NCI-H510A (cell line): ENCODE measurements at regions not wholly inside any gene's neighbourhood (a gene's known extent, or its start where the extent isn't known, plus 50 kb on each side); places are given as distances from the start of the nearest gene placed in this dataset.
A peak's percentile ranks its signal among the peaks of the same experiment; 100 is the strongest.

ENCODE experiments used
- DNase-seq: peaks from one replicate; lab custom pipeline; 2025; lab: John Stamatoyannopoulos, UW

DNA sequence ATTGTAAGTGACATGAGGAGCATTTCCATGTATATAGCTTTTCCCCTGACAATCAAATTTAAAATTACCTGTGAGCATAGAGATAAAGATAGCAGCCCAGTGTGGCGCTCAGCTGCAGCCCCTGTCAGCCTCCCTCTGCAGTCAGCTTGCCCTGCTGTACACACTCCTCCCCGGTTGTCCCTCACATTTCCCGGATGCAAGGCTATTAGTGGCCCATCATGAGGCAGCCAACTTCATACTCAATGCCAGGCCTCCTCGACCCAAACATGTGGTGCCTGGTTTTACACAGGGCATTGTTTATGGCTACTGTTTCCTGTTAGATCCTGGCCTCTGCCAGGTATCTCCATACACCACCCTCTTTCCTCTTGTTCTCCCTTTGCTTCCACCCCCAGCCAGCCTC is 116.1 kb upstream of the SH3BP4 start:
- DNase-seq = no peak

DNA sequence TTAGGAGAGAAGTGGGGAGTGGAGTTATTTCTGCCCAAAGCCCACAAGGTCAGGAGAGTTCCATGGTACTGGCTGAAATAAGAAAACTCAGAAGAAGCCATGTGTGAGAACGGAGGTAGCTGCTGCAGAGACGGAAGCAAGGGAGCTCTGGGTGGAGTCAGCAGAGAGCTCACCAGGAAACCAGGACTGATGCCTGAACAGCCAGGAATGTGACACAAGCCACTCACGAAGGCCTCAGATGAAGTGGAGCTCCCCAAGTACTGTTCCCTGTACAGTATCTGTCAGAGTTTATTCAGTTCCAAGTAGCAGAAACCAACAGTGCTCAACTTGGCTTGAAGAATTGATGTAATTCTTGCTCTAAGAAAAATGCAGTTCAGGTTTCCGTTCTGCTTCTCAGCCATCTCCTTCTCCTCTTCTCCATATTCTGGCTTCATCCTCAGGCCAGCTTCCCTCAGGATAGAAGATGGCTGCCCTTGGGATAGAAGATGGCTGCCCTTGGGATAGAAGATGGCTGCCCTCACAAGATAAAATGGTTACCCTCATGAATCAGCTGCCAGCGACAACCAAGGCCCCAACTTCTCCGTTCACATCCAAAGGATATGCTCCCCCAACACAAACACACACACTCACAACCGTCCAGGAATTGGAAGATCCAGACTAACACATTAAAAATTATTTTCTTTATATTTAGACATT is 117.4 kb upstream of the SH3BP4 start:
- DNase-seq = no peak

DNA sequence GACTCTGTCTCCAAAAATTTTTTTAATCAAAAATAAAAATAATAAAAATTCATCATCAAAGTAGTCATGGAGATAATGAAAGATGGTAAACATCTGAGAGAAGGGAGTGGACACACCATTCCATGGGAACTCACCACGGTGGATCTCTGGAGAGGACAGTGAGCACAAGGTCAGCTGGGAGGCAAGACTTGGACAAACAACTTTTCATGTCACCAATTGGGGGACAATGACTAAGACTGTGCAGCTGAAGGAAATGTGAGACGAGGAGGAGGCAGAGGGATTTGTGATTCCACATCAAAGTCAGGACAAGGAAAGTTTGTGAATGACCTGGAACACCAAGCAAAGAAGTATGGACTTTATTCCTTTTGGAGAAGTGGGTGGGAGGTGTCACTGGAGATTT is 121.0 kb upstream of the SH3BP4 start:
- DNase-seq = no peak

DNA sequence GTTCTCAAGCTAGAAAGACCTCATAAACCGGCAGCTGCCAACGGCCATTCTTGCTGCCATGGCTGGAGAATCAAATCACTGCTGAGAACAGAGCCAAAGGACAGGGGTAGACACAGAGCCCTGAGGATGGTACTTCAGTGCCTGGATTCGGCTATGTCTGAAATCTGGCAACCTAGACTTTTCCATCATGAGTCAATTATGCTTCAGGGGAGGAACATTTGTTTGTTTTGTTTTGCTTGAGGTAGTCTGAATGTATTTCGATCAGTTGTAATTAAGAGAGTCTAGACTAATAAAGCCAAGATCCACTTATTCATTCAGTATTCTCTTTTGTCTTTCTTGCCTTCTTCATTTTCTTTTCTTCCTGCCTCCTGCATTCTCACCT is 122.8 kb upstream of the SH3BP4 start:
- DNase-seq = no peak

DNA sequence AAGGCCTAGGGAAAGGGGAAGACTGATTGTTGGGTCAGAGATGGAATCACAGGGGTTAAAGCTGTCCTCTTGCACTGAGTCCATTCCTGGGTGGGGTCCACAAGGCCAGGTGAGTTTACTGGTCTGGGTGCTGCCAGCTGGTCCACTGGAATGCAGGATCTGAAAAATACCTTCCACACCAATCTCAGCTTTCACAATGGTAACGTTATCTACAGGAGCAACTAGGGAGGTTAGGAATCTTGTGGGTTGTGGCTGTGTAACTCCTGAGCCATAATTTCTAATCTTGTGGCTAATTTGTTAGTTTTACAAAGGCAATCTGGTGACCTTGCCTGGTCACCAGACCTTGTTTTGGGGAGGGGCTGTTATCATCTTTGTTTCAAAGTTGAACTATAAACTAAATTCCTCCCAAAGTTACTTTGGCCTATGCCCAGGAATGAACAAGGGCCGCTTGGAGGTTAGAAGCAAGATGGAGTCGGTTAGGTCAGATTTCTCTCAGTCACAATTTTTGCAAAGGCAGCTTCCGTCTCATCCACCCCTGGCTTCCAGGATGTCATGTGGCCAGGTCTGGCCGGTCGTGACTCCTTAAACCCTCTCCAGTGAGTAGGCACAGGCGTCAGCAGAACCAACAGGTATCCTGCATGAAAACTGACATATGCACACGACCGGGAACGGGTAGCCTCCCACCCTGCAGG is 123.3 kb upstream of the SH3BP4 start:
- no peak for DNase-seq

DNA sequence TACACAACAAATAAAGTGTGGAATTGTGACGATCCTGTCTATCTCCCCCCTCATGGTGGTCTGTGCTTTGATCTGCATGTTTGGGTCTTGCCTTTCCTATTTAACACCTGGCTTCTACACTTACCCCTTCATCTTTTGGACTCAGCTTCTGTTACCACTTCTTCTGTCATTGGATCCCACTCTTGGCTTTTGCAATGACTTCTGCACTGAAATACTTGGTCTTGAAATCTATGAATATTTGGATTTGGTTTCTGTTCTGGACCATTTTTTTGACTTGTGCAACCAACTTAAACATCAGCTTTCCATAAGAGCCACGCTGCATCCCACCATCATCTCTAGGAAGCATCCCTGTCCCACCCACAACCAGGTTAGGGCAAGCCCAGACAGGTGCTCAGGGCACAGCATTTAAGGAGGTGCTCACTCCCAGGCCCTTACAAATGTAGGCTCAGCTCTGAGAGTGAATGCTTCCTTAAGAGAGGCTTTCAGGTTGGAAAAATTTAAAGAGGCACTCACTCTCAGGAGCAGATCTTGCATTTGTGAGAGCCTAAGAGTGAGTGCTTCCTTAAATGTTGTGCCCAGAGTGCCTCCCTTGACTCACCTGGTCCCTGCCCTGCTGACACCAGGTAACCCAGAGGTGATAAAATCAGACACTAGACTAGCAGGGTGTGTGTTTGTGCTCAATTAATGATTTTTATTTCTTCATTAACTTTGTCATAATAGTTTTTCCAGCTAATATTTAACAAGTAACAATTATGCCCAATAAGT is 124.5 kb upstream of the SH3BP4 start:
- DNase-seq = peak; percentile 11

DNA sequence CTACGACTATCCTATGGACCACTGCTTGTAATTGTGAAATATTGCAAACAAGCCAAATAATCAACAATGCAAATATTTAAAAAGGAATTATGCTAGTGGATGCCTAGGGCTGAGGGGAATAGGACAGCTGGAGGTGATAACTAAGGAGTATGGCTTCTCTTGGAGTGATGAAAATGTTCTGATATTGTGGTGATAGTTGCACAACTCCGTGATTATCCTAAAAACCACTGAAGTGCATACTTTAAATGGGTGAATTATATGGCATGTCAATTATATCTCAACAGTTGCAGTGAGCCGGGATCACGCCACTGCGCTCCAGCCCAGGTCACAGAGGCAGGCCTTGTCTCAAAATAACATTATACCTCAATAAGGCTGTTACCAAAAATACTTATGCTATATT is 125.1 kb upstream of the SH3BP4 start:
- DNase-seq = no peak

DNA sequence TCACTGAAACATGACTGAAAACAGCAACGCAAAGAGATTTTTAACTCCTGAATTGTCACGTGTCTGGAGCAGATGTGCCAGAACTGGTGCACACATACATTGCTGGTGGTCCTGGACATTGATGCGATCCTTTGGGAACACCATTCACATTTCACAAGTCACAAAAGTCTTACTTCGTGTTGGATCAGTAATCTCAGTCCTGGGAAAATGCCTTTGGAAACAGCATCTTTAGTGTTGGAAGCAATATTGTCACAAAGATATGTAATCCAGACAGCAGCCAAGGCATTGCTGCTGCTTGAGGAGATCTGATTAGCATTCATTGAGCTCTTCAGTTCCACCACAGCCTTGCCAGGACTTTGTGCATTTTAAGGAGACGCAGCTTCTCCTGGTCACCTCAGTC is 126.2 kb upstream of the SH3BP4 start:
- no peak for DNase-seq

DNA sequence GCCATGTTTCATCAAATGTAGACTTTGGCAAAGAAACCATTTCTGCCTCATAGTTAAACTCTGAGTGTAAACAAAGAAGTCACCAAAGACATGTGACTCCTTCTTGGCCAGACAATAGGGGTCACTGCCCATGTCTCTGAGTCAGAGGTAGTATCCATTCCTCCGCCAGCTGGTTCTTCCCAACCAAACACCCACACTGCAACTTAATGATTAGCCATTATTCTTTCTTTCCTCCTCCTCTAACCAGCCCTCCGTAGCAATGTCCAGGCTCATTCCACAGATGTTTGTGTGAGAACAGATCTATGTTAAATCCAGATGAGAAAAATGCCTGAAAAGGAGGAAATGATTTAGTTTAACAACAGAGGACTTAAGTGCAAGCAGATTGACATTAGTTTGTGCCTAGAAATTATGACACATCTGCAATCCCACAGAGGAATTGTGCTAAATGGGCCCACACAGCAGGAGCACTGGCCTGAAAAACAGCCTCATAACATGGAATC is 127.9 kb upstream of the SH3BP4 start:
- no peak for DNase-seq

DNA sequence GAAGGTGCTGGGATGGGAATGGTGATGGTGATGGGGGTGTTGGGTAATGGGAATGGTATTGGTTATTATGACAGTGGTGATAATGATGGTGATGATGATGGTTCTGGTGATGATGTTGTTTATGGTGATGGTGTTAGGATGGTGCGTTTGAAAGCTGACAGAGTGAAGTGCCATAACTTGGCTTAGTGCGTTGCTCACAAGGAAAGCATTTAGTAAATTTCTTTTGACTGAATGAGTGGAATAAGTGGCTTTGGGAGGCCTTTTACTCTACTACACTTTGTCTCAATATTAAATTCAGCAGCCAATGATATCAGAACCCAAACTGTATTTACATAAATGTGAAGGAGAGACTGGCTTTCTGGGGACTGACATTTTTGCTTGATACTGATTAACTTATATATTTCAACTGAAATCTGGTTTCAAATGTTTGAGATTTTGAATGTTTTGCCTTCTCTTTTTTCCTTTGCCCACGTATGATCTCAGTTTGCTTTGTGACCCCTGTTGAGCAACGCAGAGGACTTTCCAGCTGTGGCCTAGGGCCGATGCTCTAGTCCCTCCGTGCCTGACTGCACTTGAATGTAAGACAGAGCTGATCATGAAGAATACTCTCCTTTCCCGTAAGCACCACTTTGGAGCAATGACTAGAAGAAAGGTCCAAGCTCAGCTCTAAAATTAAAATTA is 128.5 kb upstream of the SH3BP4 start:
- DNase-seq = no peak

DNA sequence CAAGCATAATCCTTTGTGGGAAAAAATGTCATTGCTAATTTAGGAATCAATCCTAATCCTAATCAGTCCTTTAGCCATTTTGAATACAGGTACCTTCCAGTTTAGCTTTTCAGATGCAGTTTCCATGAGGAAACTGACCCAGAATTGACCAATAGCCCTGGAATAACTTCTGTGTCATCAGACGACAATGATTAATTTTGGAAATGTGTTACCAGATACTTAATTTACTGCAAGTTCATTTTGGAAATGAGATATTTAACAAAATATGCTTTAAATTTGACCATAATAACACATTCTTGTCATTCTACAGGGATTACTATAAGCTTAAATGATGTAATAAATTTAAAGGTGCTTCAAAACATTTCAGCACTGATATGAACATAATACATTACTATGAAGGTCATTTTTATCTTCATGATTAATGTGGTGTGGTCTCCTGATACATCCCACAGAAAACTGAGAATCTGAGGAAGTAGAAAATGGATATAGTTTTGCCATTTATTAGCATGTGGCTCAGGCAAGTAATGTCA is 129.8 kb upstream of the SH3BP4 start:
- no peak for DNase-seq

DNA sequence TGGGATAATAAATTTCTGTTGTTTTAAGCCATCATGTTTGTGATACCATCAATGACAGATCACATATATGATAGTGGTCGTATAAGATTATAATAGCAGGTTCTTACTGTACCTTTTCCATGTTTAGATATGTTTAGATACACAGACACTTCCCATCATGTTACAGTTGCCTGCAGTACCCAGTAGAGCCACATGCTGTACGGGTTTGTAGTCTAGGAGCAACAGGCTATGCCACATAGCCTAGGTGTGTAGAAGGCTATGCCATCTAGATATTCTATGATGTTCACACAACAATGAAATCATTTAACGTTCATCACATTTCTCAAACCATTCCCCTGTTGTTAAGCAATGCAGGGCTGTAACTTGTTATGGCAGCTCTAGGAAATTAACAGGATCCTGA is 132.9 kb upstream of the SH3BP4 start:
- no peak for DNase-seq

DNA sequence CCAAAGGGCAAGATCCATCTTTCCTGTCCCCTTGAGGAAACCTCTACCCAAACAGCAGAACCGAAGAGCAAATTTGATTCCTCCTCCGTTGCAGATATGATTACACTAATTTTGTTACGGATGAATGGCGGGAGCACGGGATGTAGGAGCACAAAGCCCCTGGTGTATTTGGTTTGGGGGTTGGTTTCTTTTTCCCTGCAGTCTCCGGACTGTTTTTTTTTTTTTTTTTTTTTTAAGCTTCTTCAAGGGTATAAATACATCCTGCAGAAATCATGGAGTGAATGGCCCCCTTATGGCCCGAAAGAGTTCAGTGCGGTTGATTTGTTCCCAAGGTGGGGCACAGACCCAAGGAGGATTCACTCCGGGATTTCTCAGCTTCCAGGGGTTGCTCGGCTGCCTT is 135.3 kb upstream of the SH3BP4 start:
- no peak for DNase-seq

DNA sequence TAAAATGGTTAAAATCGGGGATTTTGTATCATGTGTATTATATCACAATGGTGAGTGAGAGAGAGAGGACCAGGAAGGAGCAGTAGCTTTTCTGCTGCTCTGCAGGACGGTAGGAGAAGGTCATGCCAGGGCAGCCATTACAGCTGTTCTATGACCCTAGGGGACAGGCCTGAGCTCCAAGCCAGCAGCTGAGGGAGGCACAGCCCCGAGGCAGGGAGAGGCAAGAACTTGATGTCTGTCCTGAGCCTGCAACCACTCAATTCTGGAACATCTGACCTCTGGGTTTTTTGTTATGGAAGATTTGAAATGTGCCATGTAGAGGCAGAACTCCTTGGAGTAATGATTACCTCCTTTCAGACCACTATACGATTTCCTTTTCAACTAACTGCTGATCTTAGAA is 135.8 kb upstream of the SH3BP4 start:
- no peak for DNase-seq

DNA sequence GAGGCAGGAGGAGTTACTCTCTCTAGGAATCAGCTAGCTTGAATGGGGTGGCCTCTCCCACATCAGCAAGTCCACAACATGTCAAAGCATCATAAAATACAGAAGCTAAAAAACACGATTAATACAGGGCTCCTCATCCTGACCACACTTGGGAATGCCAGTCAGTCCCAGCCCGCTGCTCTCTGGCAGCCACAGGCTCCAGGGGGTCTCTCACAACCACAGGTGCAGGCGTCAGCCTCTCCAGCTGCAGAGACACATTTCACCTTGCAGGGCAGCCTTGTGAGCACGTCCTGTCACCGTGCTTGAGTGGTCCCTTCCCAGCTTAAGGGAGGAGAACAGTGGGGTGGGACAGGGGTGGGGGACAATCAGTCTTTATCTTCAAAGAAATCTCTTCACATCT is 137.4 kb upstream of the SH3BP4 start:
- no peak for DNase-seq

DNA sequence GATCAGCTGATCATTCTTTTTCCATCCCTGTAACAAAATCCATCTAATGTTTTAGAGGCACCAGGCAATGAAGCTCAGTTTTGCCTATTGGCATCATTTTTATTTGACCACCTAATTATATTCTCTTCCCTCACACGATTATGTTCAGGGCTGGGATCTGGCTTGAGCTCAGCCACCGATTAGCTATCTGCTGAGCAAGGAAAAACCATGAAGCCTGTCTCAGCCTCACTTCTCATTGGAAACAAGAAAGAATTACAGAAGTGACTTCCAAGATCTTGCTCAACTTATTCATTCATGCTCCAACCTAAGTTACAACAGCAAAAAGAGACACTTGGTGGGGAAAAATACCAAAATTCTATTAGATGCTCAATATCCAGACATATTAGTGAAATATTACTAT is 139.0 kb upstream of the SH3BP4 start:
- DNase-seq = no peak

DNA sequence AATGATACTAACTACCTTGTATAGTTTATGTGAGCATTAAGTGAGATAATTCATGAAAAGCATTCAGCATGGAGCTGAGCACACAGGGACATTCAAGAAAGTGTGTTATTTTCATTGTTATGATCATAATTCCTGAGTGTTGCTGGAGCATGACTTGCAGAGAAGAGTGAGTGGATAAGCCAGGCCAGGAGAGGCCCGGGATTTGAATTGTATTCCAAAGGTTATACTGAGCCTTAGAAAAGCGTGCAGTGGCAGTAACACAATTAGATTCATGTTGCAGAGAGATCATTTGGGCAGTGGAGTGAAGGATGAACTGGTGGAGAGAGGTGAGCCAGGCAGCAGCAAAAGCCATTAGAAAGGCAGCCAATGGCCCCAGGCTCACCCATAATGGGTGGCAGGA is 142.9 kb upstream of the SH3BP4 start:
- no peak for DNase-seq

DNA sequence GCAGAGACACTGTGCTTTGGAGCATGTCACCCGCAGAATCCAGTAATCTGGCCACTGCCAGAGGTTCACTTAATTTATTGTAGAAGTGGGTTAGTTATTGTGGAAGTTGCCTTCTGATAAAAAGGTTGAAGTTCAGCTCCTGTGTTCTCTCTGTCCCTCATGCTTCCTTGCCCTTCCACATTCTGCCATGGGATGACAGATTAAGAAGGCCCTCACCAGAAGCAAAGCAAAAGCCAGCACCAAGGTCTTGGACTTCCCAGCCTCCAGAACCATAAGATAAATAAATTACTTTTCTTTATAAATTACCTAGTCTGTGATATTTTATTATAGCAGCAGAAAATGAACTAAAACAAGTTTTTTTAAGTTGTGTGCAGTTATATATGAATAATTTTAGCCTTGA is 145.0 kb upstream of the SH3BP4 start:
- no peak for DNase-seq

DNA sequence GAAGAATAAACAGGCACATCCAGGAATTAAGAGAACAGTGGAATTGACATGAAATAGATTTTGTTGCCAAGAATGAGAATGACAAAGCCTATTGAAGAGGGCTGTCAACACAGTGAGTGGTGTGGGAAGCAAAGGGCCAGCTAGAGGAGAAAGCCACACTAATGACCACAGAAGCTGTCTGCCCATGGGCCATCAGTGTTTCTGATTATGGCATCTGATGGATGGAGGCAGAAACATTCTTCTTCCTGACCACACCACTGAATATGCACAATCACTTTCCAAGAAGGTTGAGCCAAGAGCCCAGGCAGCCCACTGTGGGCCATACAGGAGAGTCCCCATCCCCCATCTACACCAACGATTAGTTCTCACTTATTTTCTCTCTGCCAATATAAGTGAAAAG is 146.0 kb upstream of the SH3BP4 start:
- DNase-seq = no peak

DNA sequence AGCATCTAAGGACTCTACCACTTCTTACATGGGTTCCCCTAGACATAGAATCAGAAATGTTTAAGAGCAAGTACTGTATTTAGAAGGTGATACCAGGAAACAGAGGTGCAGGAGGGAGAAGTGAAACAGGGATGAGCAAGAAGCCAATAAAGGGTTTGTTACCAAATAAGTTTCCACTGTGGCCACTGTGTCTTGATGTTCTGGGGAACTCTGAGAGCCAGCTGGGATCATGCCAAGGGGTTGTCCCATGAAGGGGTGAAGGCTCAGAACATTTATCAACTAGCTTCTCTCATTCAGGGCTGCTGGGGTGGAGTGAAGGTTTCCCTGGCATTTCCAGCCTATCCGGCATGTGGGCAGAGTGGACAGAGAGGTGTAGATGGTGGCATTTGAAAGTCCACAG is 147.1 kb upstream of the SH3BP4 start:
- DNase-seq = no peak

DNA sequence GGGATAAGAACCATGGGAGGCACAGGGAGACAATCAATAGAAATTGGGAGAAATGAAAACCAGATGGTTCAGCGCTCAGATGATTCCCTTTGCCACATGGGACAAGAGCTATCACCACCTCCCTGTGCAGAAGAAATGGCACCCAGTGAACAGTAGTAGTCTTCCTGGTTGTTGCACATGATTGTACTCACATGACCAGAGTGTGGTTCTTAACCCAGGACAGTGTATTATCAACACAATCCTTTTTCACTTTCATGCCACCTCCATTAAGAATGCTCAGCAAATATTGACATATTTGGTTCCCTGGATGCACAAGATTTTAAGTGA is 149.0 kb upstream of the SH3BP4 start:
- no peak for DNase-seq

DNA sequence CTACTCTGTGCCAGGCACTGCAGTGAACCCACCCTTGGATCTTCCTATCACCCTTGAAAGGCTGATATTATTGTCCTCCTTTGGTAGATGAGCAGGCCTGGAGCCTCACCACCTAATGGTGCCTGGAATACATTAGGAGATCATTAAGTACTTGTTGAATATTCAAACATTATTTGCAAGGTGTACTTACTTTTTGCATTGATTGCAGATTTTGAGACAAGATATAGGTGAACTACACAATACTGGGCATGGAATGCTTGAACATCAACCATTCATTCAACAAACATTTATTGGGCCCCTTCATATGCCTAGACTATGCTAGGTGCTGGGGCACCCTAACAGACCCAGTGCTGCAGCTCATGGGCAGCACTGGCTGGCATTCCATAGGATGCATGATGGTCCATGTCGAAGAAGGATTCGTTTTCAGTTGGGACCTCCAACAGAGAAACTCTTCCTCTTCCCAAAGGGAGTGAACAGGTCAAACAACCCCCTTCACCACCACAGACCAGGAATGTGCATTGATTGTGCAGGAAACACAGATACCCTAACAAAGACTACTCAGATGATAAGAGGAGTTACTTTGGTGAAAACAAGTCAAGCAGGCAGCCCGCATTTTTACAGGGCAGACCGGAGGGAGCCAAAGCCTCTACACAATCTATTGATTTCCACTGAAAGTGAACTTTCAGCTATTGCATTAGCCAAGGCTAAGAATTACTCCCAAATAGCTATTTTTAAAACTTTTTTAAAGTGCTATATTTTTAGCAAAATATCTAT is 149.6 kb upstream of the SH3BP4 start:
- DNase-seq = no peak
